Dedifferentiated amniotic fluid mesenchymal stem cell (primary cell): ENCODE measurements at regions not wholly inside any gene's neighbourhood (a gene's known extent, or its start where the extent isn't known, plus 50 kb on each side); places are given as distances from the start of the nearest gene placed in this dataset.

Experiments
- DNase-seq: peaks from one replicate; pipeline ENCODE4 v3.0.0-alpha.2; 2016; ENCODE audit errors: extremely low spot score

- peak; percentile 83 for DNase-seq
Observed at GRCh38 chr6:26312501-26313397, 52.2 kb upstream of the BTN3A2 start.
